ENCODE measurements at regions not wholly inside any gene's neighbourhood (a gene's known extent, or its start where the extent isn't known, plus 50 kb on each side); places are given as distances from the start of the nearest gene placed in this dataset.

DNA sequence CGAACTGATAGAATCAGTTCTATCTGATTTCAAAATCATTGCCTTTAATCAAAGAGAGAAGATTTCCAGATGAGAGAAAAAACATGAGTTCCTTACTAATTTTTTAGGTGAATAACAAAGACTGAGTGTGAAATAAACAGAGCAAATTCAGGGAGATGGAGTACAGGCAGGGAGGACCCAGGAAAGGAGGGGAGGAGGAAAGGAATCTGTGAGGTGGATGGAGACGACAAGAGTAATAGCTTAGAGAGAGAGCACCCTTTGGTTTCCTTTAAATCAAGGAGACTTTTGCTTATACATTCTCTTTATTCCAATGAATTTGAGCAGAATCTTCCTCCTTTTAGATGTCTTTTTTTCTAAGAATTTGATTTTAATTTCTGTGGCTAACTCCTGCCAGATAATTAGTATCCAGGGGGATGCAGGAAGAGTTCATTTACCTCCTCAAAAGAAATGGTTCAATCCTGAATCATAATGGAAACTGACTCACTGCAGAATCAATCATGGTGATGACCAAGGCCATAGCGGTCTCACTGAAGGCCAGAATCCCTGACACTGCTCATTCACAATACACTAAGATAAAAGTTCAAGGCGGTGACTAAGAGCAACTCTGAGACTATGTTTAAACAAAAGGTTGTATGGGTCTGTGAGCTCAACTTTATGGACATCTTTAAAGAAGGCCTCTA, 234.0 kb upstream of the ZC3H12C start:
- DNase-seq (ENCODE audit: low spot score) = no peak

DNA sequence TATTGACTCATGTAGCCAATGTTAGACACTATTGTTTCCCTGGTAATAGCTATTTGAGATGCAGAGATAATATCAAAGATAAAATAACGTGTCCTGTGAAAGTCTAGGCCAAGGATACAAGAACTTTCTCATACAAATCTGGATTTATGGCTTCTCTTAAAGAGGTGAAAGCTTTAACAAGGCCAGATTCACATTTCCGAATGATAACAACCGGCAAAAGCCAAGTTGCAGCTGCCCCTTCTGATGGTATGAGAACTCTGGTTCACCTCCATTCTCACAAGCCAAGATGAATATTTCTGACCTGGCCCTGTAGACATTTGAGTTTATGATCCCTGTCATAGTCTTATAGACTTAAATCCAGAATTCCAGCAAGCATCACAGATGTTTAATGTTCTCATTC, 230.4 kb upstream of the ZC3H12C start:
- DNase-seq (ENCODE audit: low spot score) = no peak

DNA sequence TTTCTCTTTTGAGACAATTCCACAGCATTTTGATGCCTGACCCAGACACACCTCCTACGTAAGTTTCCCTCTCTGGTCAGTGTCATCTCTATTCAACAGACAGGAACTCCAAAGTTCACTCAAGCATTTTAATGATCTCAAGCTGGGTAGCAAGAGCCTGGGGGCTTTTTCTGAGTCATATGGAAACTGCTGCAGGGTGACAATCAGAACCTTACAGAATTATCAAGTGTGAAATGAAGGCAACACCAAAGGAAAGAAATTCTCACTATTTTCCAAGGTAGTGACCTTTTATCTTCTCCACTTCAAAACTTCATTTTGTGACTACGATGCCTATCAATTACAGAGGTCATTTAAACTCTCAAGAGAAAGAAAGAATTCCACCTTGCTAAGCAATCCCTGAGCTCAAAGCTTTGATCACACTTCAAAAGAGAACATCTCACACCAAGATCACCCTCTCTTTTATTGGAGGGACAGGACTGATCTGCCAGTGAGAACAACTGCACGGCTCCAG, 229.0 kb upstream of the ZC3H12C start:
- no peak for DNase-seq (ENCODE audit: low spot score)

DNA sequence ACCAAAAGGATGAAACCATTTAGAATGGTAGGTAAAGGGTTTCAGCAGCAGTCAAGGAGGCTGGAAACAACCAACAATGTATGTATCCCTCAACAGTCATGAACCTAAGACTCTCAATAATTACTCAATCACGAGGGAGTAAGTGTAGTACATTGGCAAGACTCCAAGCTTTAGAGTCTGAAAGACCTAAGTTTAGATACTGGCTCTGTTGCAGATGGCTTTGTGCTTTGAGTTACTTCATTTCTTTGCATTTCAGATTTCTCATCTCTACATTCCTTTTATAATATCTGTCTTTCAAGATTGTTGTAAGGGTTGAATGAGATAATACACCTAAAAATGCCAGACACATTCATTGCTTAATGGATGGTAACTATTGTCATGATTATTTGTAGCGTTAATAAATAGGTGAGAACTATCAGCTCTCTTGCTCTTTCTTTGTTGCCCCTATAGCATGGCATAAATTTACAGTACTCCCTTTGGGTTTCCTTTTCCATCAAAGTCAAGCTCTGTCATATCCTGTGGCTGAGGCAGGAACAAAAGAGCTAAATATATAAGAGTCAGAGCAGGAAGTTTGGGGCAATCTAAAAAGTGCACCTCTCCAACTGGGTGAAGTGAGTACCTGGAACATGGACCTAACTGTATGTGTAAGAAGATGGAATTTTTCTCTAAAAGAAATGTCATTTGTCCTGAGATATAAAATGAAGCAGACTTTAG, 228.2 kb upstream of the ZC3H12C start:
- no peak for DNase-seq (ENCODE audit: low spot score)

DNA sequence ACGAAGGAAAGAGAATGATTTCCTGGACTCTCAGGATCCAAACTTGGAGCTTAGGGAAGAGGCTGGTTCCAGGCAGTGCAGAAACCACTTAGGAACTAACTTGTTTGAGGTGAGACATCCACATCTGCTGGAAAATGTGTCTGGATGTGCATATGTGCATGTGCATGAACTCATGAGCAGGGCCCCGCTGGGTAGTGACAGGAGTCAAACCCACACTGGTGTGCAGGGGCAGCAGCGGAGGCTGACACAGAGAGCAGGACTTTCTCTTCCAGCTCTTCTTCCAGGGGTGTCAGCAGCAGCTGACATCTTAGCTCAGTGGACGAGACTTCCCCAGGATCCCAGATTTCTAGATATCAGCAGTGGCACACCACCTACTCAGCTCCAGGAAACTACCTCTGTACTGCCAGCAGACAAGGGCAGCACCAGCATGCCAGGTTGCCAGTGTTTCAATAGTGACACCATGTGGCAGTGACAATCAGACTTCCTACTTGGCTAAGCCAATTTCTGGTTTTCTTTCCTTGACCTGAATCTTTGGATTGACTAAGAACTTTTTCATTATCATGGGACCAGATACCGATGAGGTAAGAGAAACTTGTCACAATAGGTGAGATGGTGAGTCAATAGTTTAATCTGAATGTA, 227.5 kb upstream of the ZC3H12C start:
- DNase-seq (ENCODE audit: low spot score) = peak; percentile 31

DNA sequence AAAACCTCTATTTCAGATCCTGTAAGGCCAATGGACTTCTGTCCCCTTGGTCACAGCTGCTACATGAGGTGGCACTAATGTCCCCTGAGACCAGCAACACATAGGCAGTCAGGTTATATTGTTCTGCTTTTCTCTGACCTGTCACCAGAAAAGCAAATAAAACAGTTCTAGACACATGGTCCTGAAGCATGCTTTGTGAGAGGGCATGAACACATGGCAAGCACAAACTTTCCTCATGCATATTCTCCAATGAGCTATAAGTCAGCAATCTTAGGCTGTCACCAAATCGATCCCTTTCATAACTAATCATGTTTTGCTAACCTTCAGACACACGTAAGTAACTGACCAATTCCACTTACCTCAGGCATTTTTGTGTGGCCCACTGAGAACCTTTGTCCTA, 225.4 kb upstream of the ZC3H12C start:
- no peak for DNase-seq (ENCODE audit: low spot score)

DNA sequence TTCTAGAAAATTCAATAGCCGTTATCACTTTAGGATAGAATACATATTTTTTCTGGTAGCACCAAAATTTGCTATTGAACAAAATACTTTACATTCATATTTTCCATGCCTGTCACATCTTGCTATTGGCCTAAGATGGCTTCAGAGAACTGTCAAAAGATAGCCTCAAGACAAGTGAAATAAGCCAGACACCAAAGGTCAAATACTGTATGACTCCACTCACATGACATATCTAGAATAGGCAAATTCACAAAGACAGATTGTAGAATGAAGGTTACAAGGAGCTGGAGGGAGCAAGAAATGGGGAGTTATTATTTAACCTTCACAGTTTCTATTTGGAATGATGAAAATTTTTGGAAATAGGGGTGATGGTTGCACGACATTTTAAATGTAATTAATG, 223.7 kb upstream of the ZC3H12C start:
- no peak for DNase-seq (ENCODE audit: low spot score)

DNA sequence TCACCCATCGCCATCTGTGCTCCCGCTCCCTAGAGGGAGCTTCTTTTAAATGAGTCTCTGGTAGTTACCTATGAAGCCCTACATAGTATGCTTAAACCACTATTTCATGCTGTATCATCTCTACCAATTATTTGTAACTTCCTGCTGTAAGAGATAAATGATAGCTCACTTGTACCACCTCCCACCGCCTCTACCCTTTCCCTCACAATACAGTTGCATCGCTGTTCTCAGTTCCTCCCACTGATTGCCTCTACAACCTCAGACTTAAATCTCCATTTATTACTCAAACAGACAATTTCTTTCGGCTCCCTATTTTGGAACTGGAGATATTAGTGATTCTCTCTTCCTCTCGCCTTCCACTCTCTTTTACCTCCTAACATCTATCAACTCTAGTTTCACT, 222.9 kb upstream of the ZC3H12C start:
- no peak for DNase-seq (ENCODE audit: low spot score)

DNA sequence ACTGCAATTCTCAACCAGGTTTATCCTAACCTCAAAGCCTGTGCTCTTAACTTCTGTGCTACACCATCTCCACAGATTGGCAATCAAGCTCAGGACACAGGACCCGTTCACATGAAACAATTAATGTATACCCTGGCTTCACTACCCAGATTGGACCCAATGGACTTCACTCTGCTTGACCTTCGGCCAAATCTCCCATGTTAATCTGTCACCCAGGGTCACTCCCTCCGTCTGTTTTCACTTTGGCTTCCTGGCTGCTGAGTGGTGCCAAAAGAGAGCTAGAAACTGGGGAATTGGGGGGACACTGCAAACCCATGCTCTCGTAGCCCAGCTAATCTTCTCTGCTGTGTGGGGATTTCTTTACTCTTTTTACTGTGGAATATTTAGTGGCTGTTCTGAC, 216.1 kb upstream of the ZC3H12C start:
- no peak for DNase-seq (ENCODE audit: low spot score)

DNA sequence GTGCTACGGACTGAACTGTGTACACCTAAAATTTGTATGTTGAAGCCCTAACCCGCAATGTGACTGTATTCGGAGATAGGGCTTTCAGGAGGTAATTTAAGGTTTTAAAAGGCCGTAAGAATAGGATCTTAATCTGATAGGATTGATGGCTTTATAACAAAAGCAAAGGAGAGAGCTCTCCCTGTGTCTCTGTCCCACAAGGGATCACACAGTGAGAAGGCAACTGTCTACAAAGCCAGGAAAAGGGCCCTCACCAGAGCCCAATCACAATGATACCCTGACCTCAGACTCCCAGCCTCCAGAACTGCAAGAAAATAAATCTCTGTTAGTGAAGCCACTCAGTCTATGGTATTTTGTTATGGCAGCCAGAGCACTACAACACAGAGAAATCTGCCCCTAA, 208.7 kb upstream of the ZC3H12C start:
- DNase-seq (ENCODE audit: low spot score) = no peak

DNA sequence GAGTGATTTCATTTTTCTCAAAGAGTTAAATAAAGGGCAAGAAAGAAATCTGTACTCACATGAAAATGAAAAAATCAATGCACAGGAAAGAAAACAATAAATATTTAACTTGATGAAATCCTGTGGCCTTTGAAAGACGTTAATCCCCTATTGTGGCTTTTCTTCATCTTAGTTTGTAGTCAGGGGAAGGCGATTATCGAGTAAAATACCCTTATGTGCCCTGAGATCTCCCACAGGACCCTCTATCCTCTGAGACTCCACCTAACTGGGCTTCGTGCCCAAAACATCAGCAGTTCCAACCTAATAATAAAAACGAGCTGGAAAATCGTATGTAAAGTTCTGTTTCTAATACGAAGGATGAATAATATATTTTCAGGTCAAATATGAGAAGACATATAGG, 208.2 kb upstream of the ZC3H12C start:
- DNase-seq (ENCODE audit: low spot score) = no peak

DNA sequence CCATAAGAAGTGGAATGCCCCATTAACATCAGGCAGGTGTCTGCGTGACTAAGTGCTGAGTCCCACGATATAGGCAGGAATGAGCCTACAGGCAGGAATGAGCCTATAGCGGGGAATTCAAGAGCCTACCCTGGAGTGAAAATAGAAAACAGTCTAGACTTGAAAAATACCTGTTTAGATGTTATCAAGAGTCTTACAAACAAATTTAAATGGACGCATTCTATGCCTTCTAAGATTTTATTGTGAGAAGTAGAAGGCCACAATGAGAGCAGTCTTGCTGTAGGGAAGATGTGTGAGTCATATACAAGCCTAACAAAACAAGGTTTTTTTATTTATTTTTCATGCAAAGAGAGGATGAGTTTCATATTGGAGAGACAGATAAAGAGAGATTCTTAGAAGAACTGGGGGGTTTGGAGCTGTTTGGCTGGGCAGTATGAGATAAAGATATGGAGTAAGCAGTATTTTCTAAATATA, 200.8 kb upstream of the ZC3H12C start:
- DNase-seq (ENCODE audit: low spot score) = no peak

DNA sequence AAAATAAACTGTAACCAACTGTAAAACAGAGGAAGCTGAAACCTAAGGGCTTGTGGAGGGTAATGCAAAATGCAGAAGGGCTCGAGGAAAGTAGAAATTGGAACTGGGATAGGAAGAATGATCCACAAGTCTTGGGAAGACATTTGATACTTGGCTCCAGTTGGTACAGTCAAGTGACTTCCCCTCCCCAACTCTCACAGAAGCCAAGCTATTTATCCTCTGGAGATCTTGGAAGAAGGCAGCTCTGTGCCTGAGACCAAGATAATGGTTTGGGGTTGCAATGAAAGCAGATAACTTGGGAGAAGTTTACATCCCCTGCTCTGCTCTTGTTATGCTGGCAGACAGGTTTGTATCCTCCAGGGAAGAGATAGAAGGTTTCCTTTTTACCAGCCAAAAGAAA, 198.9 kb upstream of the ZC3H12C start:
- no peak for DNase-seq (ENCODE audit: low spot score)

DNA sequence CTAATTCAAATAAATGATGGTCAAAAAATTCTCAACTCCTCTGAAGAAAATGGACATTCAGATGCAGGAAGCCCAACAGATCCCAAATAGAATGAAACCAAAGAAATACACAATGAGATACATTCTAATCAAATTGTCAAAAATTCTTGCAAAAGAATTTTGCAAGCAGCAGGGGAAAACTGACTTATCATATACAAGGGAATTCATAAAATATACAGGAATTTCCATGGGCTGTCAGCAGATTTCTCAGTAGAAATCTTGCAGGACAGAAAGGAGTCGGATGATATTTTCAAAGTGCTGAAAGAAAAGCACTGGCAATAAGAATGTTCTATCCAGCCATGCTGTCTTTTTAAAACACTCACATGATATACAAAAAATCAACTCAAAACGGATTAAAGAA, 194.6 kb upstream of the ZC3H12C start:
- no peak for DNase-seq (ENCODE audit: low spot score)

DNA sequence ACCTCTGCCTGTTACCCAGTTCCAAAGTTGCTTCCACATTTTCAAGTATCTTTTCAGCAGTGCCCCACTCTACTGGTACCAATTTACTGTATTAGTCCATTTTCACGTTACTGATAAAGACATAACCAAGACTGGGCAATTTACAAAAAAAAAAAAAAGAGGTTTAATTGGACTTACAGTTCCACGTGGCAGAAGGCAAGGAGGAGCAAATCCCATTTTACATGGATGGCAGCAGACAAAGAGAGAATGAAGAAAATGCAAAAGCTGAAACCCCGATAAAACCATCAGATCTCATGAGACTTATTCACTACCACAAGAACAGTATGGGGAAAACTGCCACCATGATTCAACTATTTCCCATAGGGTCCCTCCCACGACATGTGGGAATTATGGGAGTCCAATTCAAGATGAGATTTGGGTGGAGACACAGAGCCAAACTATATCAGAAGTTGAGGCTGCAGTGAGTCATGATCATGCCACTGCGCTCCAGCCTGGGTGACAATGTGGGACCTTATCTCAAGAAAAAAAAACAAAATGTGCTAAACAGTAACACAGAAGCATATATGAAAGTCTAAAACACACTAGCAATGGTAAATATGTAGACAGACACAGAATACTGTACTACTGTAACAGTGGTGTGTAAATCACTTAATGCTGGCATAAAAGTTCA, 190.3 kb upstream of the ZC3H12C start:
- no peak for DNase-seq (ENCODE audit: low spot score)

DNA sequence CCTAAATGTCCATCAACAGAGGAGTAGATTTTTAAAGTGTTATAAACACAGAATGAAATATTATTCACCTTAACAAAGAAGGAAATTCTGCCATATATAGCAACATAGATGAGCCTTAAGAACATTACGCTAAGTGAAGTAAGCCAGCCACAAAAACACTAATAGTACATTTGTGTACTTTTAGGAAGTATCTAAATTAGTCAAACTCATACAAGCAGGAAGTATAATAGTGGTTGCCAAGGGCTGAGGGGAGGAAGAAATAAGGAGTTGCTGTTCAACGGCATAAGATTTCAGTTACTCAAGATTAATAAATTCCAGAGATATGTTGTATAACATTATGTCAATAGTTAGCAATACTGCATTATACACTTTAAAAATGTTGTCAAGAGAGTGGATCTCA, 181.7 kb upstream of the ZC3H12C start:
- no peak for DNase-seq (ENCODE audit: low spot score)

DNA sequence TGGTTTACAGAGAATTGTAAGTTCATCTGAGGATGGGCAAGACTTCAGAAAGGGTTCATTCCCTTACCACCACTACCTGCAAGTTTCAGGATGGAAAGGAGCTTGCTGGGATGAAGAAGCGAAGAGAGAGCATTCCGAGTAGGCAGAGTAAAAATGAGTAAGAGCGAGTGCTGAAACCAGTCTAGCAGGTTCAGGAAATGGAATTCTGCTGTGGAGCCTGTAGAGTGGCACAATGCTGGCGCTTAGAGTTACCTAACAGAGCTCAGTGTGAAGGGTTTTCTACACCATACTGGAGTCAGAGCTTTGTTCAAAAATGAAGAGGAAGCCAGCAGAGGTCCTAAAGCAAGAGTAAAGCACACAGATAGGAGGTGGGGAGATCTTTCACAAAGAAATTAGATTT, 179.2 kb upstream of the ZC3H12C start:
- DNase-seq (ENCODE audit: low spot score) = no peak

DNA sequence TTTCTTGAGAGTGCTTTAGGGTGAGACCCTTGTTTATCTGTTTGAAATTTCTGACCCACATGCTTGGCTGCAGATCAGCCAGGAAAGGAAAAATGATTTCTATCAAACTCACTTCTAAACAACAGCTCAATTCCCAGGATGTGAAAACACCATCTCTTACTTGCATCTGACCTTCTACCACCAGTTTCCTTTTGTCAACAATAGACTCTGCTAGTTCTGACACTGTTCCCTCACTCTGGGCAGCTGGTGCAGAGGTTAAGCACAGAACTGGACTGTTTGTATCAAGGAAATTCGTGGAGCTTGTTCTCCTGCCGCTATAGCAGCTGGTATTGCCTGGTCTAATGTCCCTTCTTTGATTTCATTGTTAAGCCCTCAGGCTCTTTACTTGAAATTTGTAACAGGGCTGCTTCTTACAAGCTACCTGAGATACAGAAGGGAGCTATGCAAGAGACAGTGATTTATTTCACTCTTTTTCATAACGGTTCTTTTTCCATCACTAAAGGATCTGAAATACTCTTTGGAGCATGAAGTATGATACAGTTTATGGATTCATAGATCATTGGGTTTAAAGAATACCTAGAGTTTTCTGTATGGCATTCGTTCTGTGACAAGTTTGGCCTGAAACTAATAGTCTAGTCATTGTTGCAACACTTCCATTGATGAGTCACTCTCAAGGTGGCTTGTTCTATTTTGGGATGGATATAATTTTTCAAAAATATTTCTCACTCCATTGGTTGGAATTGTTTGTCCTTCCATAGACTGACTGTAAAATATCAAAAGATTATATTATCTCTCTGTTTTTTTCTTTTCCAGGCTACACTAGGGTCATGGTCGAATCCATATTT, 178.2 kb upstream of the ZC3H12C start:
- DNase-seq (ENCODE audit: low spot score) = no peak

DNA sequence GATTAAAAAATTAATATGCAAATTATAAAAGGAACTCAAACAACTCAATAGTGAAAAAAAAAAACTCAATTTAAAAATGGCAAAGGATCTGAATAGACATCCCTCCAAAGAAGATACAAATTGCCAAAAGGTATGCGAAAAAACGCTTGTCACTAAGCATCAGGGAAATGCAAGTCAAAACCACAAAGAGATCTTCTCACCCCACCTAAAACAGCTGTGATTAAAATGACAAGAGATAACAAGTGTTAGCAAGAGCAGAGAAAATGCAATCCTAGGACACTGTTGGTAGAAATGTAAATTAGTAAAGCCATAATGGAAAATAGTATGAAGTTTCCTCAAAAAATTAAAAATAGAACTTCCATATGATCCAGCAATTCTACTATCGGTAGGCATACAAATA, 166.3 kb upstream of the ZC3H12C start:
- DNase-seq (ENCODE audit: low spot score) = no peak

DNA sequence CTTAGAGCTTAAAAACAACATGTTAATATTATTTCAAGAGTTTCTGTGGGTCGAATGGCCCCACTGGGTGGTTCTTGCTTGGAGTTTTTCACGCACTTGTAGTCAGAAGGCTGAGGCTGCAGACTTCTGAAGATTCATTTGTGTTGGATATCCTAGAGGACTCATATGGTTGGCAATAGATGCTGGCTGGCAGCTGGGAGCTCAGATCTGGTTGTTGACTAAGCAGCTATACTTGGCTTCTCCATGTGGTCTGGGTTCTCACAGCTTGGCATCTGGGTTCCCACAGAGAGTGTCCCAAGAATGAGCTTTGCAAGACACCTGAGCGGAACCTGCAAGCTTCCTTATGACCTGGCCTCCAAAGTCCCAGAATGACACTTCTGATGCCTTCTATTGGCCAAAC, 163.9 kb upstream of the ZC3H12C start:
- DNase-seq (ENCODE audit: low spot score) = no peak

DNA sequence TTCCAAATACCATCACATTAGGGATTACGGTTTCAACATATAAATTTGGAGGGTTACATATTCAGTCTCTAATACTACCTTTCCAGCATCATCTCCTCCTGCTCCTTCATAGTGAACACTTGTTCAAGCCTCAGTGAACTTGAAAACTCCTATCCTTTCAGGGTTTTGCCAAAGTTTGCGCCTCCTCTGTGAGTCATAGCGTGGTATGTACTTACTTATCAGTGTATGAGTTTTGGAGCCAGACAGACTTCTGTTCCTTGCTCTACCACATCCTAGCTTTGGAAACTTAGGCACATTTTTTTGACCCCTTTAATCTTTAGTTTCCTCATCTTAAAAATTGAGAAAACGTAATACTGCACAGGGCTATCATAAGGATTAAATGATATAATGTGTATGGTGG, 160.1 kb upstream of the ZC3H12C start:
- DNase-seq (ENCODE audit: low spot score) = no peak

DNA sequence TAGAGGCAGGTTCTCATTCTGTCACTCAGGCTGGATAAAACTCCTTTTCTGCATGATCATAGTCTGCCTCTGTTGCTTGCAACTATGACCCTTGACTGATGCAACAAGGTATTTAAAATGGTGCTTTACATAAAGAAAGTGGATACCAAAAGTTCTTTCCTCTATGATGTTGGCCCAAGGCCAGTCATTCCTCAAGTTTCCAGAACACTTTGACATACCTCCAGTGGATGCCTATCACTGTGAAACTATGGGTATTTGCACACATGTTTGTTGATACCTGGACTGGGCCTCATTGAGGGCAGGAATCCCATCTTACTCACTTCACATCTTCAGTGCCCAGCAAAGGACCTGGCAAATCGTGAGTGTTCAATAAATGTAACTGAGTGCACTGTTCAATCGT, 159.0 kb upstream of the ZC3H12C start:
- DNase-seq (ENCODE audit: low spot score) = no peak

Measured in mucosa of gallbladder (tissue), 1 donor.